Small intestine (tissue), 7 donors: ENCODE measurements at regions not wholly inside any gene's neighbourhood (a gene's known extent, or its start where the extent isn't known, plus 50 kb on each side); places are given as distances from the start of the nearest gene placed in this dataset.

Experiments
- DNase-seq, 2 donors: peaks; one replicate each; pipeline versions ENCODE4 v3.0.0 to v3.0.0-alpha.2; 2013
- FAIRE-seq: peaks from 2 replicates; lab custom pipeline; 2012; peaks lifted over from hg19 to GRCh38; lab: Jason Lieb, UNC
- H3K27ac ChIP-seq, 3 donors: one replicate each; pipeline ENCODE4 v1.5.1; 2013; ENCODE audit warnings: low read length in 2 of 3, mild to moderate bottlenecking in 2 of 3, control low read depth in 1 of 3, inconsistent platforms in 1 of 3, low read depth in 1 of 3, moderate library complexity in 1 of 3
- H3K27me3 ChIP-seq, 3 donors: one replicate each; pipeline ENCODE4 v1.6.1; 2013; ENCODE audit warnings: low read length in 3 of 3, inconsistent platforms in 1 of 3; ENCODE audit not compliant: control insufficient read depth in 3 of 3, insufficient read depth in 3 of 3
- H3K36me3 ChIP-seq, 3 donors: one replicate each; pipeline ENCODE4 v1.6.1; 2013; ENCODE audit warnings: low read length in 3 of 3, inconsistent platforms in 1 of 3, low read depth in 1 of 3, mild to moderate bottlenecking in 1 of 3, moderate library complexity in 1 of 3; ENCODE audit not compliant: control insufficient read depth in 3 of 3, insufficient read depth in 2 of 3
- H3K4me1 ChIP-seq, 3 donors: one replicate each; pipeline ENCODE4 v1.6.1; 2013; ENCODE audit warnings: low read length in 2 of 3, inconsistent platforms in 1 of 3, low read depth in 1 of 3, mild to moderate bottlenecking in 1 of 3, moderate library complexity in 1 of 3; ENCODE audit not compliant: control insufficient read depth in 3 of 3, insufficient read depth in 2 of 3
- H3K4me3 ChIP-seq, 3 donors: one replicate each; pipeline ENCODE4 v1.5.1; 2013; ENCODE audit warnings: low read length in 3 of 3, control low read depth in 1 of 3, inconsistent platforms in 1 of 3, low read depth in 1 of 3, mild to moderate bottlenecking in 1 of 3, moderate library complexity in 1 of 3
- H3K9me3 ChIP-seq, 2 donors: one replicate each; pipeline ENCODE4 v1.6.1; 2013; ENCODE audit warnings: low read depth in 1 of 2, low read length in 1 of 2; ENCODE audit not compliant: control insufficient read depth in 2 of 2, insufficient read depth in 1 of 2
- WGBS, 3 donors: extraction: QIAGEN DNeasy Blood & Tissue Kit; methylation state at CpG; one replicate each; pipeline ENCODE4 v1.1.7; 2013; 5-methylcytosine and 5-hydroxymethylcytosine counted together
- donor health status: healthy with polysubstance abuse.
- donor health status: control.
- donor health status: control.
- donor health status: Bipolar disorder and iron deficiency.
- donor health status: healthy.

DNA sequence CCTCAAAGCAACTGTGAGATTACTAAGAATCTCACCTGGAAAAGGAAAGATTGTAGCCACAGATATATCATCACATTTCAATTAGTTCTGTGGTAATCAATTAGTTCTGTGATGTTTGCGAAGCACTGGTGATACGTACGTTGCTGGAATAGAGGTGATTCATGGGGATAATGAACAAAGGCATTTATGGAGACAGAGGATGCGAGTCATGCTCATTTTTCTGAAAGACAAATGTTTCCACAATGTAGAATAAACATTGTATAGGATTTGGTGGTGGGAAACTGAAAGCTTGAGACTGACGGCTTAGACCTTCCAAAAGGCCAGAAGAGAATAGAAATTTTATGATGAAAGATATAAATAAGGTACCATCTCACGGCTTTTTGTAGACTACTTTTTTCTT is 507.3 kb upstream of the TYRP1 start:
- Histone ChIP-seq H3K27ac (no peak overlapping the region), H3K9me3 (no peaks in the 10 kb centered on the region), H3K27me3 (no peaks in the 10 kb centered on the region), H3K4me1 (no peaks in the 10 kb centered on the region), H3K4me3 (no peak overlapping the region), H3K36me3 (no peaks in the 10 kb centered on the region)
- WGBS, 3 donors, result 54 to 66% (median 62%) methylated on average over 6 of the region's 6 CpGs
- no peak for FAIRE-seq
- no peak for DNase-seq

DNA sequence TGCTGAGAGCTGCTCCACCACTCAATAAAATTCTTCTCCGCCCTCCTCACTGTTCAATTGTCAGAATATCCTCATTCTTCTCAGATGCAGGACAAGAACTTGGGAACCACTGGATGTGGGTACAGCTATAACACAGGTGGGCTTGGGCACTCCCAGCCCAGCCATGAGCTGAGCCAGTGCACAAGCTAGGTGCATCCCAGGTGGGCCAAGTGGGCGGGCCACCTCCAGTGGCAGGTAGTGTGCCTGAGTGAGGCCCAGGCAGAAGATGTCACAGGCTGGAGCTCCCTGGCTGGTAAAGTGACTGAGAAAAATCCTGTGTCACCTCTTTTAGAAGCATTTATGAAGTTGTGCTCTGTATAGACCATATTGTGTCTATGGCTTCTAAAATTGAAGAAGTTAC is 501.6 kb upstream of the TYRP1 start:
- Histone ChIP-seq H3K9me3 (peaks cover 0 to 2% of the 10 kb centered on the region in 2 donors), H3K4me1 (no peaks in the 10 kb centered on the region), H3K4me3 (no peak overlapping the region), H3K27me3 (no peaks in the 10 kb centered on the region), H3K36me3 (no peaks in the 10 kb centered on the region), H3K27ac (no peak overlapping the region)
- no peak for DNase-seq
- no peak for FAIRE-seq
- WGBS, 3 donors, result 88 to 95% (median 94%) methylated on average over 2 of the region's 2 CpGs

DNA sequence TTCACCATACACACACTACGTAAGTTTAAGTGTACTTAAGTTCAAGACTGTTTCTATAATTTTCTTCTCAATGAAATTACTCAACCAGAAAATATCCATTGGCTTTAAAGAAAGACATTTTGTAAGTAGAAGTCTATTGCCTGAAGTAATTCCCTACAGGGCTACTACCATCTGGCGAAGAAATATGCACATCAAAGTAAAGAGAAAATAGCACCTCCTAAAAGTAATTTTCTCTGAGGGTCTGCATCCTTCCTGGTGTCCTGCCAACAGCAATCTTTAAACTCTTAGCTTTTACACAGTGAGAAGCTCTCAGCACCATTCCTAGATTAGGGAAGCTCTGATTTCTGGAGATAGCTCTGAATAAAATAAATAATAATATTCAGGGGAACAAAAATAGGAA is 498.5 kb upstream of the TYRP1 start:
- no peak overlapping the region for H3K4me3 ChIP-seq
- H3K4me1 ChIP-seq, result no peaks in the 10 kb centered on the region
- FAIRE-seq, result no peak
- WGBS, 3 donors, result 70 to 89% (median 84%) methylated on average over 2 of the region's 2 CpGs
- H3K27me3 ChIP-seq, result no peaks in the 10 kb centered on the region
- no peak overlapping the region for H3K27ac ChIP-seq
- DNase-seq, result no peak
- H3K9me3 ChIP-seq, result peaks cover 0 to 2% of the 10 kb centered on the region in 2 donors
- H3K36me3 ChIP-seq, result no peaks in the 10 kb centered on the region

DNA sequence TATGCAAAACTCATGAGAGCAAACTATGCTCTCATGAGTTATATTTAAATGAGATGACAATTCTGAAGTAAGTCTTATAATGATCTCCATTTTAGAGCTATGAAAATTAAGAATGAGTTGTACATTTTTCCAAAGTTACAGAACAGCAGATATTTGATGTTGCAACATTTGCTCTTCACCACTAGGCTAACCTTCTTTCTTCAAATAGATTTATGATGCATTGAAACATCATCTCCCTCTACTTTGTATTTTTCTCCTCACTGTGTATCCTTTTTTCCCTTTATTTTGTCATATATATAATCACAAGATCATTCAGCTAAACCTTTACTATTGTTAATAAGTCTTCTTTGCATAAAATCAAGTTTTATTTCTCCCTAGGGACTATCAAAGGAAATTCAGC is 497.7 kb upstream of the TYRP1 start:
- no peaks in the 10 kb centered on the region for H3K4me1 ChIP-seq
- DNase-seq, result no peak
- no peak overlapping the region for H3K4me3 ChIP-seq
- H3K27me3 ChIP-seq, result no peaks in the 10 kb centered on the region
- no peak for FAIRE-seq
- no peak overlapping the region for H3K27ac ChIP-seq
- peaks cover 0 to 2% of the 10 kb centered on the region in 2 donors for H3K9me3 ChIP-seq
- no peaks in the 10 kb centered on the region for H3K36me3 ChIP-seq

DNA sequence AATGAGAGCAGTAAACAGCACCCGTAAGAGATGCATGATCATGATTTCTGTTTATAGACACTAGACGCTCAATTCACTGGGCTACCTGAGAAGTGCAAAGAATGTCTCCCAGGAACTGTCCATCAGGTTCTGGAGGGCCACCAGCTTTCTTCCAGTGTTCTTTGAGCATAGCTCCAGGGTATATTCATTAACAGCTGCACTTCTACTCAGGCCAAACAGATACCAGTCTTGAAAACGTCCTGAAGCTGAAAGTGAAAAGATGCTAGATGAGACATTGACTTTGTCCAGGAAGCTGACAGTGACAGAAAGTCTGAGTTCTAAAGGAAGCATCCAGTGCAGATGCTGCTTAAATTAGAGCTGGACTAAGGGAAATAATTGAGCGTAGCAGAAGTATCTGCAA is 488.7 kb upstream of the TYRP1 start:
- H3K27ac ChIP-seq, result no peak overlapping the region
- no peak overlapping the region for H3K4me3 ChIP-seq
- no peaks in the 10 kb centered on the region for H3K36me3 ChIP-seq
- no peak for FAIRE-seq
- H3K4me1 ChIP-seq, result no peaks in the 10 kb centered on the region
- WGBS, 3 donors, result 59 to 63% (median 60%) methylated on average over 4 of the region's 4 CpGs
- H3K27me3 ChIP-seq, result no peaks in the 10 kb centered on the region
- H3K9me3 ChIP-seq, result no peaks in the 10 kb centered on the region
- no peak for DNase-seq

DNA sequence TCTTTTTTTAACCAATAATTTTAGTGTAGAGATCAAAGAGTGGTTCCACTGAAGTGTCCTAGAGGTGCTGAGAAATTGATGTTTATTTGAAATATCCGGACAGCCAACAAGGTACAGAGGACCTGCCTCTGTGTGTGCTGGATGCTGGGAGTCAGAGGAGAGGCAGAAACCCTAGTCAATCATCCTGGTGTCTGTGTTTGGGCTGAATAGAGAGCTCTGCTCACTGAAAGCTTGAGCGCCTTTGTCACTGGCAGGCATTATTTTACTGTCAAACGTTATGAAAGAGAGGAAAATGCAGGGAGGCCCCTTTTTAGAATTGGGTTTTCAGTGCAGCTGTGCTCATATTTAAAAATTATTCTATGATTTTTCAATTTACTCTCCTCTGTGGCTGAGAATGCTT is 480.3 kb upstream of the TYRP1 start:
- Histone ChIP-seq H3K27me3 (no peaks in the 10 kb centered on the region), H3K27ac (no peak overlapping the region), H3K4me1 (no peaks in the 10 kb centered on the region), H3K36me3 (no peaks in the 10 kb centered on the region), H3K4me3 (no peak overlapping the region), H3K9me3 (no peaks in the 10 kb centered on the region)
- FAIRE-seq (no peak), DNase-seq (no peak)
- 44 to 64% (median 50%) methylated on average over 3 of the region's 3 CpGs for WGBS, 3 donors

DNA sequence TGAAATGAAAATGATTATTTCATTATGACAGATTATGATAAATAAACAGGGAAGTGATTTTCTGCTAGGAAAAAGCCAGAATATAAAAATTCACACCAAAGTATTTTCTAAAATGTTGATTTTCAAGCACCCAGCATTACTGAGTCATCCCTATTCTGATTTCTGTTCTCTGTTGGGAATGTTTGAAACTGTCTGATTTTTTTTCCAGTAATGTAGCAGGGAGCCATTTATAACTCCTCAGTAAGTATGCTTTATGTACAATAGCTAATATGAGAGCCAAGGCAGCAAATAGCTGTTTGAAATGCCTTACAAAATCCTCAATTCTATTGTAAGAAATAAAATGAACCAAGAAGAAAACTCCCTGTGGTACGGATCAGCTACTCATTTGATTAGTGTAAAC is 471.7 kb upstream of the TYRP1 start:
- WGBS, 3 donors, result 58 to 73% (median 70%) methylated on average over 1 of the region's 1 CpG
- Histone ChIP-seq H3K9me3 (no peaks in the 10 kb centered on the region), H3K27me3 (no peaks in the 10 kb centered on the region), H3K27ac (no peak overlapping the region), H3K4me3 (no peak overlapping the region), H3K36me3 (no peaks in the 10 kb centered on the region), H3K4me1 (no peaks in the 10 kb centered on the region)
- FAIRE-seq, result no peak
- no peak for DNase-seq

DNA sequence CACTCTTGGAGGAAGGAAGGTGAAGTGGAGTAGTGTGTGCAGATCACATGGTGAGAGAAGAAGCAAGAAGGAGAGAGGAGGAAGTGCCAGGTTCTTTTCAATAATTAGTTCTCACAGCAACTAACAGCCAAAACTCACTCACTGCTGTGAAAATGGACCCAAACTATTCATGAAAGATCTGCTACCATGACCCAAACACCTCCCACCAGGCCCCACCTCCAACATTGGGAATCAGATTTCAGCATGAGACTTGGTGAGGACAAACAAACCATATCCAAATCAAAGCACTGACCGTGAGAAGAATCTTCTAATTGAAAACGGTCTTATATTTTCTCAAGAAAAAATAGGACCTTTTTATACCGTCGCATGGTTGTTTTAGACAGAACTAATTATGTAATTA is 468.7 kb upstream of the TYRP1 start:
- no peak overlapping the region for H3K4me3 ChIP-seq
- no peak for DNase-seq
- H3K27ac ChIP-seq, result no peak overlapping the region
- 58 to 59% (median 58%) methylated on average over 4 of the region's 4 CpGs for WGBS, 3 donors
- H3K27me3 ChIP-seq, result no peaks in the 10 kb centered on the region
- no peaks in the 10 kb centered on the region for H3K4me1 ChIP-seq
- no peaks in the 10 kb centered on the region for H3K9me3 ChIP-seq
- H3K36me3 ChIP-seq, result no peaks in the 10 kb centered on the region
- no peak for FAIRE-seq

DNA sequence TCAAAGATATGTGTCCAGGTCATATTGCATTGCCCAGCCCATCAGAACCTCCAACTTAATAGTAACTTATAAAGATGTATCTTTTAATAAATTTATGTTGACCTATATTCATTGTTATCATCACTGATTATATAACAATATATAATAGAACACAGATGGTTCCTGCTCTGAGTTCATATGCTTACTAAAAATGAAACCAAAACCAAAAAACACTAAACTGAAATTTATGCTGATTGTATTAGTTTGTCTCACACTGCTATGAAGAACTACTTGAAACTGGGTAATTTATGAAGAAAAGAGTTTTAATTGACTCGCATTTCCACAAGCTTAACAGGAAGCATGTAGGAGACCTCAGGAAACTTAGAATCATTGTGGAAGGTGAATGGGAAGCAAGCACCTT is 462.5 kb upstream of the TYRP1 start:
- Histone ChIP-seq H3K36me3 (no peaks in the 10 kb centered on the region), H3K27me3 (no peaks in the 10 kb centered on the region), H3K4me3 (no peak overlapping the region), H3K27ac (no peak overlapping the region), H3K9me3 (peaks cover 2 to 6% of the 10 kb centered on the region in 2 donors), H3K4me1 (no peaks in the 10 kb centered on the region)
- 54 to 76% (median 61%) methylated on average over 1 of the region's 1 CpG for WGBS, 3 donors
- DNase-seq, result no peak
- no peak for FAIRE-seq
